GM18873 (cell line): ENCODE measurements at regions not wholly inside any gene's neighbourhood (a gene's known extent, or its start where the extent isn't known, plus 50 kb on each side); places are given as distances from the start of the nearest gene placed in this dataset.
"Not testable (repeated sequence)": the region's sequence is repeated elsewhere in the genome, so short reads cannot be mapped to it uniquely, and the experiment has no call there.

Experiments used
- ATAC-seq: cut with Tn5 transposase; IDR thresholded peaks from one replicate; pipeline ENCODE4 v1.9.1; 2021; ENCODE audit warnings: mild to moderate bottlenecking, moderate library complexity, moderate number of reproducible peaks; ENCODE audit not compliant: unreplicated experiment, low FRiP score

GRCh38 chr7:89607792-89608191, 546.5 kb upstream of the STEAP1 start:
- ATAC-seq = no peak

GRCh38 chr7:89616829-89617228, 537.4 kb upstream of the STEAP1 start:
- ATAC-seq = not testable (repeated sequence)

- no peak for ATAC-seq
These were observed 536.0 kb upstream of the STEAP1 start for GRCh38 chr7:89618274-89618673.

- ATAC-seq = no peak
These were observed 532.2 kb upstream of the STEAP1 start for GRCh38 chr7:89621925-89622641.

GRCh38 chr7:89623018-89623672, 531.1 kb upstream of the STEAP1 start:
- ATAC-seq = no peak

GRCh38 chr7:89624155-89624554, 530.1 kb upstream of the STEAP1 start:
- not testable (repeated sequence) for ATAC-seq

GRCh38 chr7:89648509-89648908, 505.8 kb upstream of the STEAP1 start:
- no peak for ATAC-seq

GRCh38 chr7:89655946-89656345, 498.3 kb upstream of the STEAP1 start:
- ATAC-seq = no peak

GRCh38 chr7:89661876-89662275, 492.4 kb upstream of the STEAP1 start:
- no peak for ATAC-seq

GRCh38 chr7:89666136-89666835, 488.0 kb upstream of the STEAP1 start:
- no peak for ATAC-seq

- ATAC-seq = no peak
These were observed 474.1 kb upstream of the STEAP1 start for GRCh38 chr7:89680161-89680560.

- ATAC-seq = no peak
These were observed 472.8 kb upstream of the STEAP1 start for GRCh38 chr7:89681448-89681847.

GRCh38 chr7:89685287-89685686, 469.0 kb upstream of the STEAP1 start:
- ATAC-seq = no peak

GRCh38 chr7:89687211-89687610, 467.1 kb upstream of the STEAP1 start:
- ATAC-seq = no peak

GRCh38 chr7:89695241-89695640, 459.0 kb upstream of the STEAP1 start:
- no peak for ATAC-seq

- no peak for ATAC-seq
These were observed 440.1 kb upstream of the STEAP1 start for GRCh38 chr7:89714131-89714530.

GRCh38 chr7:89718941-89719340, 435.3 kb upstream of the STEAP1 start:
- ATAC-seq = not testable (repeated sequence)

- ATAC-seq = no peak
These were observed 425.8 kb upstream of the STEAP1 start for GRCh38 chr7:89728481-89728880.

- no peak for ATAC-seq
These were observed 422.4 kb upstream of the STEAP1 start for GRCh38 chr7:89731751-89732445.

GRCh38 chr7:89738549-89738948, 415.7 kb upstream of the STEAP1 start:
- ATAC-seq = no peak

GRCh38 chr7:89757910-89758309, 396.4 kb upstream of the STEAP1 start:
- ATAC-seq = no peak
